ENCODE measurements at regions not wholly inside any gene's neighbourhood (a gene's known extent, or its start where the extent isn't known, plus 50 kb on each side); places are given as distances from the start of the nearest gene placed in this dataset.

GRCh38 chr4:79679859-79680258 is 271.8 kb upstream of the GK2 start:
- TF ChIP-seq POLR2AphosphoS5 (IDR thresholded peaks at IDR 0.05) (no peak), EP300 (IDR thresholded peaks at IDR 0.05) (no peak), POLR2A (IDR thresholded peaks at IDR 0.05) (no peak)
- TF ChIP-seq, protein P1, sequence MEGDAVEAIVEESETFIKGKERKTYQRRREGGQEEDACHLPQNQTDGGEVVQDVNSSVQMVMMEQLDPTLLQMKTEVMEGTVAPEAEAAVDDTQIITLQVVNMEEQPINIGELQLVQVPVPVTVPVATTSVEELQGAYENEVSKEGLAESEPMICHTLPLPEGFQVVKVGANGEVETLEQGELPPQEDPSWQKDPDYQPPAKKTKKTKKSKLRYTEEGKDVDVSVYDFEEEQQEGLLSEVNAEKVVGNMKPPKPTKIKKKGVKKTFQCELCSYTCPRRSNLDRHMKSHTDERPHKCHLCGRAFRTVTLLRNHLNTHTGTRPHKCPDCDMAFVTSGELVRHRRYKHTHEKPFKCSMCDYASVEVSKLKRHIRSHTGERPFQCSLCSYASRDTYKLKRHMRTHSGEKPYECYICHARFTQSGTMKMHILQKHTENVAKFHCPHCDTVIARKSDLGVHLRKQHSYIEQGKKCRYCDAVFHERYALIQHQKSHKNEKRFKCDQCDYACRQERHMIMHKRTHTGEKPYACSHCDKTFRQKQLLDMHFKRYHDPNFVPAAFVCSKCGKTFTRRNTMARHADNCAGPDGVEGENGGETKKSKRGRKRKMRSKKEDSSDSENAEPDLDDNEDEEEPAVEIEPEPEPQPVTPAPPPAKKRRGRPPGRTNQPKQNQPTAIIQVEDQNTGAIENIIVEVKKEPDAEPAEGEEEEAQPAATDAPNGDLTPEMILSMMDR (IDR thresholded peaks at IDR 0.05) = no peak

All from sigmoid colon (tissue), 4 donors.